ENCODE measurements at regions not wholly inside any gene's neighbourhood (a gene's known extent, or its start where the extent isn't known, plus 50 kb on each side); places are given as distances from the start of the nearest gene placed in this dataset.

- H3K18ac ChIP-seq (ENCODE audit: extremely low read depth, low read length): no peak overlapping the region
- H4K20me1 ChIP-seq (replicated peaks in 1 of 2; ENCODE audit: control insufficient read depth in 1 of 2, insufficient read depth in 2 of 2, low read length in 2 of 2): no peaks in the 10 kb centered on the region
- no peak overlapping the region for H2BK20ac ChIP-seq (ENCODE audit: low read length)
- FAIRE-seq (no peak), DNase-seq (ENCODE audit: low read depth in 1 of 2, low spot score in 2 of 2) (no peak)
- H2AK5ac ChIP-seq (ENCODE audit: low read depth, low read length): no peak overlapping the region
- no peak overlapping the region for H2BK15ac ChIP-seq (ENCODE audit: low read length)
- ChIA-PET CTCF (ENCODE audit: partially characterized antibody) (no interaction called here), POLR2A (ENCODE audit: partially characterized antibody) (no interaction called here)
- no peak overlapping the region for H3K4me3 ChIP-seq (ENCODE audit: extremely low read depth in 1 of 4, insufficient read depth in 2 of 4, low read depth in 3 of 4, low read length in 4 of 4)
- no peak overlapping the region for H3K23ac ChIP-seq (ENCODE audit: insufficient read length)
- no peaks in the 10 kb centered on the region for H3K9me3 ChIP-seq (ENCODE audit: insufficient read depth in 2 of 2, low read depth in 1 of 2, low read length in 1 of 2)
- no peak overlapping the region for H3K56ac ChIP-seq (replicated peaks; ENCODE audit: insufficient read length, low read depth, low read length)
- H3K27me3 ChIP-seq (replicated peaks in 1 of 4; ENCODE audit: control insufficient read depth in 3 of 4, extremely low read depth in 1 of 4, insufficient read depth in 3 of 4, low read length in 3 of 4): no peaks in the 10 kb centered on the region
- no peak overlapping the region for H3K27ac ChIP-seq (ENCODE audit: low read depth, low read length)
- H3K36me3 ChIP-seq (ENCODE audit: control insufficient read depth in 2 of 4, insufficient read depth in 4 of 4, low read length in 3 of 4): no peaks in the 10 kb centered on the region
- H2AFZ ChIP-seq (ENCODE audit: low read length): no peak overlapping the region
- no peaks in the 10 kb centered on the region for H3K79me2 ChIP-seq (ENCODE audit: control insufficient read depth in 1 of 2, insufficient read depth in 2 of 2, low read length in 2 of 2)
- no peak overlapping the region for H3K14ac ChIP-seq (ENCODE audit: insufficient read length)
- H3K4me2 ChIP-seq (ENCODE audit: insufficient read depth in 1 of 2, low read depth in 2 of 2, low read length in 2 of 2): no peak overlapping the region
- H3K4me1 ChIP-seq (replicated peaks in 1 of 4; ENCODE audit: control insufficient read depth in 3 of 4, insufficient read depth in 4 of 4, low read length in 3 of 4): no peaks in the 10 kb centered on the region
- no peak overlapping the region for H2BK5ac ChIP-seq (ENCODE audit: low read depth, low read length)
- TF ChIP-seq SRF (IDR thresholded peaks at IDR 0.05; ENCODE audit: low read depth, low read length): no peak
- no peak for TF ChIP-seq RNF2 (IDR thresholded peaks at IDR 0.05; ENCODE audit: borderline replicate concordance, low read depth, low read length, missing control alignments, poor library complexity, severe bottlenecking)
- no peak for TF ChIP-seq YY1 (IDR thresholded peaks at IDR 0.05; ENCODE audit: low read depth, low read length)
- TF ChIP-seq CEBPB (IDR thresholded peaks at IDR 0.05; ENCODE audit: low read depth, low read length): no peak
- TF ChIP-seq ASH2L (IDR thresholded peaks at IDR 0.05; ENCODE audit: low read length): no peak
- TF ChIP-seq HDAC6 (IDR thresholded peaks at IDR 0.05; ENCODE audit: low read depth, low read length): no peak
- TF ChIP-seq BRCA1 (IDR thresholded peaks at IDR 0.05; ENCODE audit: low read depth, low read length): no peak
- no peak for TF ChIP-seq RAD21 (IDR thresholded peaks at IDR 0.05 in 1 of 2, conservative IDR thresholded peaks at IDR 0.05 in 1 of 2; ENCODE audit: low read depth in 2 of 2, low read length in 2 of 2)
- no peak for TF ChIP-seq E2F6 (IDR thresholded peaks at IDR 0.05)
- no peak for TF ChIP-seq NANOG (IDR thresholded peaks at IDR 0.05; ENCODE audit: insufficient read depth, low read depth, low read length, poor library complexity, severe bottlenecking)
- H4K91ac ChIP-seq (replicated peaks; ENCODE audit: insufficient read length, low read length): no peak overlapping the region
- no peak overlapping the region for H4K5ac ChIP-seq (ENCODE audit: insufficient read length, low read depth, low read length)
- H2BK12ac ChIP-seq (ENCODE audit: low read depth, low read length): no peak overlapping the region
- no peak overlapping the region for H2BK120ac ChIP-seq (replicated peaks; ENCODE audit: low read depth, low read length)
- no peaks in the 10 kb centered on the region for H3K23me2 ChIP-seq (ENCODE audit: low read depth, low read length)
- no peak overlapping the region for H4K8ac ChIP-seq (ENCODE audit: extremely low read depth, insufficient read depth, low read length)
- H3K4ac ChIP-seq (replicated peaks; ENCODE audit: insufficient read length, low read depth, low read length): no peak overlapping the region
- no peaks in the 10 kb centered on the region for H3K79me1 ChIP-seq (ENCODE audit: low read depth, low read length)
- WGBS, 2 experiments (ENCODE audit: extremely low coverage in 1 of 2, insufficient coverage in 1 of 2, insufficient read length in 1 of 2, insufficient replicate concordance in 2 of 2, low coverage in 1 of 2, low lambda C conversion rate in 2 of 2, missing lambda C conversion rate in 1 of 2): 93% methylated on average over 4 of the region's 4 CpGs; no CpG with 5 or more reads in 1 of the 2 experiments
- H3K9ac ChIP-seq (replicated peaks in 1 of 4; ENCODE audit: extremely low read depth in 1 of 4, low read depth in 3 of 4, low read length in 3 of 4): no peak overlapping the region
Observed at GRCh38 chr4:104989371-104989770, 157.3 kb upstream of the TET2 start.

Data from H1 (cell line).